ENCODE measurements at regions not wholly inside any gene's neighbourhood (a gene's known extent, or its start where the extent isn't known, plus 50 kb on each side); places are given as distances from the start of the nearest gene placed in this dataset.

DNA sequence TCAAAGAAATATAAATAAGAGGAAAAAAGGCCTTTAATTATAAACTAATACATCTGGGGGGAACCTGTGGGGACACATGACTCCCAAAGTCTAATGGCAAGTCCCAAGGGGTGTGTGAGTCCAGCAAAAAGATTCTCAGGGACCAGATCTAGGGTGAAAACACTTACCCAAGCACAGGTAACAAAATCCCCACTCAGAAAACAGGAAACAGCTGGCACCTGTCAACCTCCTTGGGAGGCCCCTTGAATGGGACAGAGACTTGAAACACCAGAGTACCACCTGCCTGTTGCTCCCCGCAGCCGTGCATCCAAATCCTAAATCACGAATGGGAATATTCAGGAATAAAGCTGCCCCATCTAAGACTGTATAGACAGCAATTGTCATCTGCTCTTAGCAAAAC, 461.2 kb upstream of the CDH5 start:
- Histone ChIP-seq H3K56ac (replicated peaks; ENCODE audit: insufficient read length, low read depth, low read length) (no peak overlapping the region), H3K4me2 (ENCODE audit: insufficient read depth in 1 of 2, low read depth in 2 of 2, low read length in 2 of 2) (no peak overlapping the region), H3K4me3 (ENCODE audit: extremely low read depth in 1 of 4, insufficient read depth in 2 of 4, low read depth in 3 of 4, low read length in 4 of 4) (no peak overlapping the region), H3K23ac (ENCODE audit: insufficient read length) (no peak overlapping the region), H3K14ac (ENCODE audit: insufficient read length) (no peak overlapping the region), H3K4me1 (replicated peaks in 1 of 4; ENCODE audit: control insufficient read depth in 3 of 4, insufficient read depth in 4 of 4, low read length in 3 of 4) (peaks cover 0 to 4% (median 2%) of the 10 kb centered on the region in 4 experiments; a peak in 2 of 7 replicates), H2BK20ac (ENCODE audit: low read length) (no peak overlapping the region), H3K27me3 (replicated peaks in 1 of 4; ENCODE audit: control insufficient read depth in 3 of 4, extremely low read depth in 1 of 4, insufficient read depth in 3 of 4, low read length in 3 of 4) (no peaks in the 10 kb centered on the region), H3K4ac (replicated peaks; ENCODE audit: insufficient read length, low read depth, low read length) (no peak overlapping the region), H3K9me3 (ENCODE audit: insufficient read depth in 2 of 2, low read depth in 1 of 2, low read length in 1 of 2) (no peaks in the 10 kb centered on the region), H3K23me2 (ENCODE audit: low read depth, low read length) (no peaks in the 10 kb centered on the region), H2AFZ (ENCODE audit: low read length) (no peak overlapping the region), H4K8ac (ENCODE audit: extremely low read depth, insufficient read depth, low read length) (no peak overlapping the region), H2BK12ac (ENCODE audit: low read depth, low read length) (no peak overlapping the region), H2BK5ac (ENCODE audit: low read depth, low read length) (no peak overlapping the region), H2BK15ac (ENCODE audit: low read length) (no peak overlapping the region), H4K20me1 (replicated peaks in 1 of 2; ENCODE audit: control insufficient read depth in 1 of 2, insufficient read depth in 2 of 2, low read length in 2 of 2) (no peaks in the 10 kb centered on the region), H4K5ac (ENCODE audit: insufficient read length, low read depth, low read length) (no peak overlapping the region), H3K79me2 (ENCODE audit: control insufficient read depth in 1 of 2, insufficient read depth in 2 of 2, low read length in 2 of 2) (no peaks in the 10 kb centered on the region), H3K79me1 (ENCODE audit: low read depth, low read length) (no peaks in the 10 kb centered on the region), H2AK5ac (ENCODE audit: low read depth, low read length) (no peak overlapping the region), H3K18ac (ENCODE audit: extremely low read depth, low read length) (no peak overlapping the region), H4K91ac (replicated peaks; ENCODE audit: insufficient read length, low read length) (no peak overlapping the region), H3K9ac (replicated peaks in 1 of 4; ENCODE audit: extremely low read depth in 1 of 4, low read depth in 3 of 4, low read length in 3 of 4) (no peak overlapping the region), H3K36me3 (ENCODE audit: control insufficient read depth in 2 of 4, insufficient read depth in 4 of 4, low read length in 3 of 4) (no peaks in the 10 kb centered on the region), H3K27ac (ENCODE audit: low read depth, low read length) (no peak overlapping the region), H2BK120ac (replicated peaks; ENCODE audit: low read depth, low read length) (no peak overlapping the region)
- WGBS, 2 experiments (ENCODE audit: extremely low coverage in 1 of 2, insufficient coverage in 1 of 2, insufficient read length in 1 of 2, insufficient replicate concordance in 2 of 2, low coverage in 1 of 2, low lambda C conversion rate in 2 of 2, missing lambda C conversion rate in 1 of 2) = 94% methylated on average over 3 of the region's 3 CpGs; no CpG with 5 or more reads in 1 of the 2 experiments
- TF ChIP-seq PHF8 (conservative IDR thresholded peaks at IDR 0.05; ENCODE audit: low read depth, low read length) (no peak), GABPA (IDR thresholded peaks at IDR 0.05; ENCODE audit: borderline replicate concordance, insufficient read depth, low read length) (no peak)
- TF ChIP-seq, protein P1, sequence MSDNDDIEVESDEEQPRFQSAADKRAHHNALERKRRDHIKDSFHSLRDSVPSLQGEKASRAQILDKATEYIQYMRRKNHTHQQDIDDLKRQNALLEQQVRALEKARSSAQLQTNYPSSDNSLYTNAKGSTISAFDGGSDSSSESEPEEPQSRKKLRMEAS (IDR thresholded peaks at IDR 0.05) = no peak
- ChIA-PET CTCF (ENCODE audit: partially characterized antibody) (no interaction called here), POLR2A (ENCODE audit: partially characterized antibody) (no interaction called here)
- FAIRE-seq (no peak), DNase-seq (ENCODE audit: low read depth in 1 of 2, low spot score in 2 of 2) (no peak)

Measured in H1 (cell line).